Hepatocyte (in vitro differentiated cells): ENCODE measurements at regions not wholly inside any gene's neighbourhood (a gene's known extent, or its start where the extent isn't known, plus 50 kb on each side); places are given as distances from the start of the nearest gene placed in this dataset.
"Not testable (repeated sequence)": the region's sequence is repeated elsewhere in the genome, so short reads cannot be mapped to it uniquely, and the experiment has no call there.

Source experiments
- DNase-seq: peaks from one replicate; pipeline ENCODE4 v3.0.0-alpha.2; 2016; ENCODE audit warnings: low spot score
- H2AFZ ChIP-seq: fragments of 200-600 bp; sonication (generic); 2 replicates; pipeline ENCODE4 v1.6.0; 2016; ENCODE audit warnings: antibody characterized with exemption, mild to moderate bottlenecking
- H3K27ac ChIP-seq: fragments of 200-600 bp; sonication (generic); 2 replicates; pipeline ENCODE4 v1.5.1; 2016; ENCODE audit warnings: mild to moderate bottlenecking
- H3K27me3 ChIP-seq: fragments of 200-600 bp; sonication (generic); 2 replicates; pipeline ENCODE4 v1.6.1; 2016
- H3K36me3 ChIP-seq: fragments of 200-600 bp; sonication (generic); replicated peaks from 2 replicates; pipeline ENCODE4 v1.5.1; 2016; ENCODE audit warnings: low read depth; ENCODE audit not compliant: insufficient read depth
- H3K4me1 ChIP-seq: fragments of 200-600 bp; sonication (generic); 2 replicates; pipeline ENCODE4 v1.5.1; 2016; ENCODE audit warnings: mild to moderate bottlenecking, moderate library complexity; ENCODE audit not compliant: insufficient read depth
- H3K4me2 ChIP-seq: fragments of 200-600 bp; sonication (generic); 2 replicates; pipeline ENCODE4 v1.6.0; 2016
- H3K4me3 ChIP-seq: fragments of 200-600 bp; sonication (generic); 2 replicates; pipeline ENCODE4 v1.5.1; 2016; ENCODE audit warnings: mild to moderate bottlenecking
- H3K79me2 ChIP-seq: fragments of 200-600 bp; sonication (generic); 2 replicates; pipeline ENCODE4 v1.6.0; 2017; ENCODE audit warnings: mild to moderate bottlenecking
- H3K9me2 ChIP-seq: fragments of 200-600 bp; sonication (generic); replicated peaks from 2 replicates; pipeline ENCODE4 v1.6.0; 2017; ENCODE audit warnings: mild to moderate bottlenecking; ENCODE audit not compliant: insufficient read depth
- H3K9me3 ChIP-seq: fragments of 200-600 bp; sonication (generic); 2 replicates; pipeline ENCODE4 v1.5.1; 2016; ENCODE audit warnings: low read depth, mild to moderate bottlenecking
- H4K20me1 ChIP-seq: fragments of 200-600 bp; sonication (generic); 2 replicates; pipeline ENCODE4 v1.6.0; 2016; ENCODE audit warnings: mild to moderate bottlenecking; ENCODE audit not compliant: insufficient read depth, poor library complexity, severe bottlenecking
- CTCF ChIP-seq: fragments of 200-600 bp; sonication (generic); IDR thresholded peaks from 2 replicates; pipeline ENCODE4 v1.5.1; 2016; ENCODE audit warnings: antibody characterized with exemption, mild to moderate bottlenecking; ENCODE audit not compliant: poor library complexity
- EZH2 ChIP-seq: fragments of 200-600 bp; sonication (generic); IDR thresholded peaks from 2 replicates; pipeline ENCODE4 v1.6.1; 2016; ENCODE audit warnings: antibody characterized with exemption, mild to moderate bottlenecking, borderline replicate concordance
- EZH2phosphoT487 ChIP-seq: fragments of 200-600 bp; sonication (generic); IDR thresholded peaks from one replicate; pipeline ENCODE4 v1.6.1; 2018; ENCODE audit warnings: antibody characterized with exemption, mild to moderate bottlenecking, low read depth, moderate library complexity; ENCODE audit not compliant: unreplicated experiment, severe bottlenecking
- WGBS: methylation state at CpG from one replicate; pipeline ENCODE4 v1.1.6; 2016; ENCODE audit warnings: low lambda C conversion rate; ENCODE audit errors: missing lambda C conversion rate; 5-methylcytosine and 5-hydroxymethylcytosine counted together

DNA sequence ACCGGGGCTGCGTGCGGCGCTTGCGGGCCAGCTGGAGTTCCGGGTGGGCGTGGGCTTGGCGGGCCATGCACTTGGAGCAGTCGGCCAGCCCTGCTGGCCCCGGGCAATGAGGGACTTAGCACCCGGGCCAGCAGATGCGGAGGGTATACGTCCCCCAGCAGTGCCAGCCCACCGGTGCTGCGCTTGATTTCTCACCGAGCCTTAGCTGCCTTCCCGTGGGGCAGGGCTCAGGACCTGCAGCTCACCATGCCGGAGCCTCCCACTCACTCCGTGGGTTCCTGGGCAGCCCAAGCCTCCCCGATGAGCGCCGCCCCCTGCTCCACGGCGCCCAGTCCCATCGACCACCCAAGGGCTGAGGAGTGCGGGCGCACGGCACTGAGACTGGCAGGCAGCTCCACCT lies 51.4 kb upstream of the INPP4B start:
- not testable (repeated sequence) for H3K79me2 ChIP-seq, H3K9me2 ChIP-seq, H2AFZ ChIP-seq, H3K4me2 ChIP-seq, H3K27me3 ChIP-seq, H4K20me1 ChIP-seq, H3K4me1 ChIP-seq, H3K4me3 ChIP-seq, H3K27ac ChIP-seq, H3K36me3 ChIP-seq, H3K9me3 ChIP-seq, DNase-seq
- 90% methylated on average over 20 of the region's 28 CpGs for WGBS

- H3K9me3 ChIP-seq = no peaks in the 10 kb centered on the region
- no peaks in the 10 kb centered on the region for H3K27me3 ChIP-seq
- H4K20me1 ChIP-seq = no peaks in the 10 kb centered on the region
- WGBS = 100% methylated on average over 1 of the region's 1 CpG
- H3K4me2 ChIP-seq = no peak overlapping the region
- no peaks in the 10 kb centered on the region for H3K4me1 ChIP-seq
- no peak overlapping the region for H3K27ac ChIP-seq
- H3K4me3 ChIP-seq = no peak overlapping the region
- no peaks in the 10 kb centered on the region for H3K36me3 ChIP-seq
- no peak for DNase-seq
- TF ChIP-seq CTCF (no peak), EZH2 (no peak), EZH2phosphoT487 (no peak)
- no peaks in the 10 kb centered on the region for H3K9me2 ChIP-seq
- H2AFZ ChIP-seq = no peak overlapping the region
- H3K79me2 ChIP-seq = no peaks in the 10 kb centered on the region
Measured at GRCh38 chr4:142900622-142901021, 54.5 kb upstream of the INPP4B start.

- DNase-seq = no peak
- no peak overlapping the region for H3K27ac ChIP-seq
- no peak overlapping the region for H3K4me2 ChIP-seq
- H4K20me1 ChIP-seq = no peaks in the 10 kb centered on the region
- H3K9me2 ChIP-seq = no peaks in the 10 kb centered on the region
- TF ChIP-seq EZH2phosphoT487 = no peak
- TF ChIP-seq CTCF = no peak
- no peak for TF ChIP-seq EZH2
- WGBS = 78% methylated on average over 5 of the region's 5 CpGs
- no peaks in the 10 kb centered on the region for H3K36me3 ChIP-seq
- no peaks in the 10 kb centered on the region for H3K27me3 ChIP-seq
- H3K9me3 ChIP-seq = no peaks in the 10 kb centered on the region
- no peaks in the 10 kb centered on the region for H3K4me1 ChIP-seq
- H2AFZ ChIP-seq = no peak overlapping the region
- no peaks in the 10 kb centered on the region for H3K79me2 ChIP-seq
- no peak overlapping the region for H3K4me3 ChIP-seq
Measured at GRCh38 chr4:142901166-142901662, 55.1 kb upstream of the INPP4B start.

- not testable (repeated sequence) for H3K9me3 ChIP-seq, H3K27me3 ChIP-seq
- 93% methylated on average over 2 of the region's 2 CpGs for WGBS
Measured at GRCh38 chr4:142903617-142904016, 57.5 kb upstream of the INPP4B start.

More at GRCh38 chr4:142903617-142904016, 57.5 kb upstream of the INPP4B start:
- not testable (repeated sequence) for H4K20me1 ChIP-seq, H3K79me2 ChIP-seq, H3K4me3 ChIP-seq, H2AFZ ChIP-seq, DNase-seq, H3K4me2 ChIP-seq, H3K27ac ChIP-seq, H3K9me2 ChIP-seq, H3K4me1 ChIP-seq, H3K36me3 ChIP-seq
